ENCODE measurements at regions not wholly inside any gene's neighbourhood (a gene's known extent, or its start where the extent isn't known, plus 50 kb on each side); places are given as distances from the start of the nearest gene placed in this dataset.

GRCh38 chr12:13834241-13834640 lies 147.2 kb downstream of the GRIN2B start:
- DNase-seq = no peak

DNA sequence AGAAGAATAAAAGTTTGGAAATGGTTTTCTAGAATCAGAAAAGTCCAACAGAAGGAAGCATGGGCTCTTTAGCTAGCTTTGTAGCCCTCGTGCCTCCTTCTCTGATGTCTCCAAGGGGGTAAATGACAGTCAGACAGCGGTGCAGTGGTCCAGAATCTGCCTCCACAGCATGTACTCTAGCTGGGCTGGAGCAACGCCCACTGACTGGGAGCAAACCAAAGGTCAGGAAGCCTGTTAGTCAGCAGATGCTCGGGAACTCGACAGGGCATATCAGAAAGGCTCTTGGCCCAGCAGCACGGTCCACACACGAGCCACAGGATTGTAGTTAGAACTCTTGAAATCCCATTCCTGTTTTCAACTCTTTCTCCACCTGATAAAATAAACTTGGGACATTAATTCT lies 164.3 kb downstream of the GRIN2B start:
- peaks cover 28% of the 10 kb centered on the region for H3K9me3 Mint-ChIP-seq
- TF ChIP-seq, protein P1, sequence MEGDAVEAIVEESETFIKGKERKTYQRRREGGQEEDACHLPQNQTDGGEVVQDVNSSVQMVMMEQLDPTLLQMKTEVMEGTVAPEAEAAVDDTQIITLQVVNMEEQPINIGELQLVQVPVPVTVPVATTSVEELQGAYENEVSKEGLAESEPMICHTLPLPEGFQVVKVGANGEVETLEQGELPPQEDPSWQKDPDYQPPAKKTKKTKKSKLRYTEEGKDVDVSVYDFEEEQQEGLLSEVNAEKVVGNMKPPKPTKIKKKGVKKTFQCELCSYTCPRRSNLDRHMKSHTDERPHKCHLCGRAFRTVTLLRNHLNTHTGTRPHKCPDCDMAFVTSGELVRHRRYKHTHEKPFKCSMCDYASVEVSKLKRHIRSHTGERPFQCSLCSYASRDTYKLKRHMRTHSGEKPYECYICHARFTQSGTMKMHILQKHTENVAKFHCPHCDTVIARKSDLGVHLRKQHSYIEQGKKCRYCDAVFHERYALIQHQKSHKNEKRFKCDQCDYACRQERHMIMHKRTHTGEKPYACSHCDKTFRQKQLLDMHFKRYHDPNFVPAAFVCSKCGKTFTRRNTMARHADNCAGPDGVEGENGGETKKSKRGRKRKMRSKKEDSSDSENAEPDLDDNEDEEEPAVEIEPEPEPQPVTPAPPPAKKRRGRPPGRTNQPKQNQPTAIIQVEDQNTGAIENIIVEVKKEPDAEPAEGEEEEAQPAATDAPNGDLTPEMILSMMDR (IDR thresholded peaks at IDR 0.05) = no peak
- no peak overlapping the region for H3K4me3 Mint-ChIP-seq
- no peaks in the 10 kb centered on the region for H3K4me1 Mint-ChIP-seq (ENCODE audit: low read depth)
- H3K27ac Mint-ChIP-seq = no peak overlapping the region
- no peaks in the 10 kb centered on the region for H3K36me3 Mint-ChIP-seq (ENCODE audit: low read depth)
- no peaks in the 10 kb centered on the region for H3K27me3 Mint-ChIP-seq (ENCODE audit: insufficient read depth)
- no peak for DNase-seq

More at GRCh38 chr12:13834241-13834640, 147.2 kb downstream of the GRIN2B start:
- Mint-ChIP-seq H3K9me3 (peaks cover 62% of the 10 kb centered on the region), H3K4me3 (no peak overlapping the region), H3K27me3 (ENCODE audit: insufficient read depth) (peaks cover 1% of the 10 kb centered on the region), H3K27ac (no peak overlapping the region), H3K36me3 (ENCODE audit: low read depth) (peaks cover 11% of the 10 kb centered on the region; the same call in 1 of the 2 replicates), H3K4me1 (ENCODE audit: low read depth) (no peaks in the 10 kb centered on the region)
- TF ChIP-seq, protein P1 (IDR thresholded peaks at IDR 0.05) = no peak

- peaks cover 33% of the 10 kb centered on the region for H3K9me3 Mint-ChIP-seq
- no peaks in the 10 kb centered on the region for H3K27me3 Mint-ChIP-seq (ENCODE audit: insufficient read depth)
- no peak overlapping the region for H3K27ac Mint-ChIP-seq
- no peak overlapping the region for H3K4me3 Mint-ChIP-seq
- TF ChIP-seq, protein P1 (IDR thresholded peaks at IDR 0.05) = no peak
- no peaks in the 10 kb centered on the region for H3K36me3 Mint-ChIP-seq (ENCODE audit: low read depth)
- no peaks in the 10 kb centered on the region for H3K4me1 Mint-ChIP-seq (ENCODE audit: low read depth)
- no peak for DNase-seq
Measured at GRCh38 chr12:13816394-13816793, 165.0 kb downstream of the GRIN2B start.

DNA sequence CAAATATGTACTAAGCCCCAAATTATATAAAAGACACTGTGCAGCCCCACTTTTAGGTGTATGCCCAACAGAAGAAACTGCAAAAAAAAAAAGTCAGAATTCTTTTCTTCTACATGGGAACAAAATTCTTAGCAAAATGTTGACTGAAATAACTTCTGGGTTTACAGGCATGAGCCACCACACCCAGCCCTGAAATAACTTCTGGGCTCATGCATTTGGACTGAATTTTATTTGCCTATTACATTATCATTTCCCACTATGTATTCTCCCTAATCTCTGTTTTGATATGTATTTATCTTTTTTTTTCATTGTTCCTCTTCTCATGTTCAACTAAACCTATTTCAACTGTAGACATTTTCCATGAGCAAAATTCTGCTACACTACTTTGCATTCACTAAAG lies 169.2 kb downstream of the GRIN2B start:
- H3K27me3 Mint-ChIP-seq (ENCODE audit: insufficient read depth) = no peaks in the 10 kb centered on the region
- H3K4me1 Mint-ChIP-seq (ENCODE audit: low read depth) = no peaks in the 10 kb centered on the region
- peaks cover 39% of the 10 kb centered on the region for H3K9me3 Mint-ChIP-seq
- DNase-seq = no peak
- H3K4me3 Mint-ChIP-seq = no peak overlapping the region
- H3K27ac Mint-ChIP-seq = no peak overlapping the region
- TF ChIP-seq, protein P1 (IDR thresholded peaks at IDR 0.05) = no peak
- no peaks in the 10 kb centered on the region for H3K36me3 Mint-ChIP-seq (ENCODE audit: low read depth)

- no peak overlapping the region for H3K4me3 Mint-ChIP-seq
Measured at GRCh38 chr12:13811061-13811460, 170.3 kb downstream of the GRIN2B start.

More at GRCh38 chr12:13811061-13811460, 170.3 kb downstream of the GRIN2B start:
- no peak for DNase-seq
- TF ChIP-seq, protein P1 (IDR thresholded peaks at IDR 0.05) = no peak
- no peaks in the 10 kb centered on the region for H3K36me3 Mint-ChIP-seq (ENCODE audit: low read depth)
- no peaks in the 10 kb centered on the region for H3K4me1 Mint-ChIP-seq (ENCODE audit: low read depth)
- no peak overlapping the region for H3K27ac Mint-ChIP-seq
- peaks cover 46% of the 10 kb centered on the region for H3K9me3 Mint-ChIP-seq
- no peaks in the 10 kb centered on the region for H3K27me3 Mint-ChIP-seq (ENCODE audit: insufficient read depth)

All from HFFc6 (cell line).